ENCODE measurements at regions not wholly inside any gene's neighbourhood (a gene's known extent, or its start where the extent isn't known, plus 50 kb on each side); places are given as distances from the start of the nearest gene placed in this dataset.

GRCh38 chr15:70585707-70586034, 177.7 kb downstream of the UACA start:
- Histone ChIP-seq H3K4me3 (ENCODE audit: insufficient read depth, low read depth, low read length) (no peak overlapping the region), H4K91ac (ENCODE audit: insufficient read depth, low read depth, low read length) (no peak overlapping the region), H2BK15ac (ENCODE audit: low read depth, low read length) (no peak overlapping the region), H4K5ac (ENCODE audit: low read depth, low read length) (no peak overlapping the region), H2BK120ac (ENCODE audit: low read depth, low read length) (no peak overlapping the region), H2BK5ac (ENCODE audit: low read depth, low read length, poor library complexity, severe bottlenecking) (no peak overlapping the region), H3K23ac (ENCODE audit: low read depth, low read length) (no peak overlapping the region), H3K9ac (ENCODE audit: low read depth, low read length) (no peak overlapping the region), H3K9me3 (ENCODE audit: control insufficient read depth, insufficient read depth, low read length) (0 out of 2 replicates have a peak, but pooled peaks cover 3% of the 10 kb centered on the region), H2AK9ac (replicated peaks; ENCODE audit: low read depth, low read length, poor library complexity) (no peak overlapping the region), H3K18ac (ENCODE audit: low read depth, low read length) (no peak overlapping the region), H2BK20ac (ENCODE audit: low read depth, low read length) (no peak overlapping the region), H3K9me1 (ENCODE audit: insufficient read depth, low read length) (no peaks in the 10 kb centered on the region), H3K4ac (ENCODE audit: low read depth, low read length) (no peak overlapping the region), H3K4me2 (ENCODE audit: low read depth, low read length) (no peak overlapping the region), H3K27me3 (ENCODE audit: control insufficient read depth, insufficient read depth, low read length) (peaks cover 11% of the 10 kb centered on the region), H2AFZ (replicated peaks; ENCODE audit: low read length, poor library complexity) (no peak overlapping the region), H4K8ac (ENCODE audit: low read depth in 2 of 2, low read length in 2 of 2) (no peak overlapping the region), H4K20me1 (ENCODE audit: insufficient read depth, low read length) (no peaks in the 10 kb centered on the region), H3K79me1 (ENCODE audit: low read depth in 1 of 2, low read length in 2 of 2) (no peaks in the 10 kb centered on the region), H3K27ac (ENCODE audit: insufficient read depth, low read length) (no peak overlapping the region), H2AK5ac (ENCODE audit: low read depth, low read length) (no peak overlapping the region), H3K36me3 (ENCODE audit: control insufficient read depth, insufficient read depth, low read length) (no peaks in the 10 kb centered on the region), H3K14ac (replicated peaks; ENCODE audit: low read depth, low read length) (no peak overlapping the region), H3K4me1 (ENCODE audit: control insufficient read depth, insufficient read depth, low read length) (peaks cover 2% of the 10 kb centered on the region), H3K56ac (ENCODE audit: extremely low read depth, insufficient read depth, low read length) (no peak overlapping the region)
- no peak for DNase-seq
- CTCF ChIA-PET: interaction anchor here (1.5 kb wide), 1 partner anchor 17 kb away, joined by 3 read pairs; no protein-coding TSS in a partner anchor
- ATAC-seq (ENCODE audit: low read depth): no peak
- BruUV-seq (replicated peaks): no TSS peak
- TF ChIP-seq POLR2A (IDR thresholded peaks at IDR 0.05; ENCODE audit: low read depth, low read length) (no peak), MXI1 (IDR thresholded peaks at IDR 0.05; ENCODE audit: borderline replicate concordance, low read depth, low read length) (no peak), RAD21 (IDR thresholded peaks at IDR 0.05; ENCODE audit: low read length) (no peak), SMC3 (IDR thresholded peaks at IDR 0.05; ENCODE audit: low read depth, low read length) (no peak), NFE2L2 (IDR thresholded peaks at IDR 0.05; ENCODE audit: low read depth, low read length) (no peak), USF2 (IDR thresholded peaks at IDR 0.05; ENCODE audit: low read depth, low read length) (no peak), RCOR1 (IDR thresholded peaks at IDR 0.05; ENCODE audit: insufficient replicate concordance, low read length) (no peak), CHD1 (IDR thresholded peaks at IDR 0.05; ENCODE audit: low read depth, low read length) (no peak), CTCF (conservative IDR thresholded peaks at IDR 0.05; ENCODE audit: low read depth, low read length) (no peak), BHLHE40 (IDR thresholded peaks at IDR 0.05; ENCODE audit: low read depth, low read length) (no peak), MAZ (IDR thresholded peaks at IDR 0.05; ENCODE audit: borderline replicate concordance, low read depth, low read length) (no peak)
- intact Hi-C loops (cut with micrococcal nuclease): no loop called here
- dilution Hi-C loops (cut with HindIII; ENCODE audit: low sequenced_read_pairs, unreplicated experiment): no loop called here
- POLR2A ChIA-PET (ENCODE audit: unreplicated experiment): no interaction called here
- WGBS, 2 experiments (ENCODE audit: extremely low coverage in 2 of 2, insufficient read length in 1 of 2): 75% methylated on average over 4 of the region's 10 CpGs; no CpG with 5 or more reads in 1 of the 2 experiments
- in situ Hi-C loops (cut with MboI; ENCODE audit: low sequenced_read_pairs): no loop called here
